ENCODE measurements at regions not wholly inside any gene's neighbourhood (a gene's known extent, or its start where the extent isn't known, plus 50 kb on each side); places are given as distances from the start of the nearest gene placed in this dataset.

DNA sequence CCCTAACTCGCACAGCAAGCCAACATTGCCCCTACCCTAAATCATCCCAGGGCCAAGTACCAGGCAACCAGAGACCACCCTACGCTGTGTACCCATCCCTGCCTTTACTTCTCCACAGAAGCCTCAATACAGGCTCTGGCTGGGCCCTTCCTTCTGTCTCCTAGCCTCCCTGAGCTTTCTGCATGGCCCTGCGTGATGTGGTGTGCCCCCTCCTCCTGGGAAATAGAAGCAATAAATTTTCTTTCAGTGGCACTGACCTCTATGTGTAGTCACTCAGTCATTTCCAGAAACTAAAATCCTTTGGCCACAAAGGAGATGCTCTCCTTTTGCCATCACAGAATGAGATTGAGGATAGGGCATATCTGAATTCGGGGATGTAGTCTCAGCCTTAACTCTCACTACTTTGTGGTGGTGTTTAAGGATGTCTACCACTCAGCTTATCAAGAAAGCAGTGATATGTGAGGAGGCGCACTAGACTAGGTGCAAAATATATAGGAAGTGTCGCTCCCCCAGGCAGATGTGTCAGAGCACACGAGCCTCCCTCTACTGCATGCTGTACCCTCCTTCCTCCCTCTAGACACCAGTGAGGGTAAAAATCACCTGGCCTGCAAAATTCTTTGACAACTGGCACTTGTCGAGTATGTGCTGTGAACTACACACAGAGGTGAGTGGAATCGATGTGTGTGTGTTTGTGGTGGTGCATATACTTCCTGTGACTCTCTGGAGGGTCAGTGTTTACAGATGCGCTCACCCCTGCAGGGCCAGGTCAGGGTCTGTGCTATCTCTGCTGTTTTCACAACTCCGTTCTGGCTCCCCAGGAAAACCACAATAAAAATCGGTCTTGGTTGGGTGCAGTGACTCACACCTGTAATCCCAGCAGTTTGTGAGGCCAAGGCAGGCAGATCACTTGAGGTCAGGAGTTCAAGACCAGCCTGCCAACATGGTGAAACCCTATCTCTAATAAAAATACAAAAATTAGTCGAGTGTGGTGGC, 825.9 kb upstream of the IGFBP3 start:
- no TSS peak for BruUV-seq (replicated peaks)
- Histone ChIP-seq H4K20me1 (ENCODE audit: control insufficient read depth, insufficient read depth) (no peaks in the 10 kb centered on the region), H3K4me2 (ENCODE audit: control insufficient read depth, insufficient read depth) (no peak overlapping the region), H3K27me3 (replicated peaks in 1 of 2; ENCODE audit: control insufficient read depth in 2 of 2, insufficient read depth in 2 of 2, low read length in 1 of 2) (no peaks in the 10 kb centered on the region), H3K9ac (ENCODE audit: control insufficient read depth, insufficient read depth, low read length) (no peak overlapping the region), H3K27ac (ENCODE audit: control insufficient read depth, insufficient read depth) (no peak overlapping the region), H3K36me3 (ENCODE audit: control insufficient read depth in 2 of 2, insufficient read depth in 2 of 2, low read length in 1 of 2) (no peaks in the 10 kb centered on the region), H3K4me3 (no peak overlapping the region), H3K4me1 (ENCODE audit: control insufficient read depth, insufficient read depth, low read length) (no peaks in the 10 kb centered on the region), H2AFZ (ENCODE audit: control insufficient read depth, low read depth, low read length) (no peak overlapping the region), H3K9me3 (replicated peaks; ENCODE audit: control insufficient read depth, insufficient read depth, low read length) (no peaks in the 10 kb centered on the region), H3K79me2 (ENCODE audit: control insufficient read depth, insufficient read depth, low read length) (no peaks in the 10 kb centered on the region)
- no peak for DNase-seq (ENCODE audit: low read depth, low spot score)
- WGBS (ENCODE audit: insufficient coverage, insufficient replicate concordance, low lambda C conversion rate, missing lambda C conversion rate), result 20% methylated on average over 13 of the region's 13 CpGs
- TF ChIP-seq, protein P1, sequence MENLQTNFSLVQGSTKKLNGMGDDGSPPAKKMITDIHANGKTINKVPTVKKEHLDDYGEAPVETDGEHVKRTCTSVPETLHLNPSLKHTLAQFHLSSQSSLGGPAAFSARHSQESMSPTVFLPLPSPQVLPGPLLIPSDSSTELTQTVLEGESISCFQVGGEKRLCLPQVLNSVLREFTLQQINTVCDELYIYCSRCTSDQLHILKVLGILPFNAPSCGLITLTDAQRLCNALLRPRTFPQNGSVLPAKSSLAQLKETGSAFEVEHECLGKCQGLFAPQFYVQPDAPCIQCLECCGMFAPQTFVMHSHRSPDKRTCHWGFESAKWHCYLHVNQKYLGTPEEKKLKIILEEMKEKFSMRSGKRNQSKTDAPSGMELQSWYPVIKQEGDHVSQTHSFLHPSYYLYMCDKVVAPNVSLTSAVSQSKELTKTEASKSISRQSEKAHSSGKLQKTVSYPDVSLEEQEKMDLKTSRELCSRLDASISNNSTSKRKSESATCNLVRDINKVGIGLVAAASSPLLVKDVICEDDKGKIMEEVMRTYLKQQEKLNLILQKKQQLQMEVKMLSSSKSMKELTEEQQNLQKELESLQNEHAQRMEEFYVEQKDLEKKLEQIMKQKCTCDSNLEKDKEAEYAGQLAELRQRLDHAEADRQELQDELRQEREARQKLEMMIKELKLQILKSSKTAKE (IDR thresholded peaks at IDR 0.05; ENCODE audit: low read depth, poor library complexity, severe bottlenecking), result no peak
- TF ChIP-seq IKZF1 (conservative IDR thresholded peaks at IDR 0.05) (0 out of 2 replicates have a peak, but pooled peaks have one; percentile 37), NR2F1 (conservative IDR thresholded peaks at IDR 0.05) (peak; percentile 86)
- in situ Hi-C loops (cut with MboI), result no loop called here
- ChIA-PET SMC1A (ENCODE audit: uncharacterized antibody, unreplicated experiment) (interaction anchor here (0.5 to 1.5 kb wide), 3 partner anchors 10 to 101 kb away, joined by 3 to 6 read pairs (median 4); no protein-coding TSS in a partner anchor), POLR2A (no interaction called here), CTCF (interaction anchor here (1.7 kb wide), 1 partner anchor 52 kb away, joined by 4 read pairs; no protein-coding TSS in a partner anchor), RAD21 (ENCODE audit: unreplicated experiment) (interaction anchor here (0.8 to 1.7 kb wide), 2 partner anchors 51 to 64 kb away, joined by 3 to 4 read pairs; no protein-coding TSS in a partner anchor)
- no peak for FAIRE-seq
- intact Hi-C loops (cut with micrococcal nuclease; ENCODE audit: unreplicated experiment), result no loop called here
- peak; percentile 52 for ATAC-seq
